OCI-LY7 (cell line): ENCODE measurements at regions not wholly inside any gene's neighbourhood (a gene's known extent, or its start where the extent isn't known, plus 50 kb on each side); places are given as distances from the start of the nearest gene placed in this dataset.

Experiments used
- BruUV-seq: library from RNA; stranded (reverse); fragments of 400-500 nt; replicated peaks from 2 replicates; lab custom pipeline; 2021; lab: Mats Ljungman, UMichigan
- CTCF ChIA-PET: fragments of 300-600 bp; sonication (Branson Sonifier 250); formaldehyde crosslinking; loops from one replicate; lab custom pipeline; 2022; ENCODE audit warnings: antibody characterized with exemption; ENCODE audit not compliant: unreplicated experiment; lab: Charles Lee
- POLR2A ChIA-PET: fragments of 300-600 bp; sonication (Branson Sonifier 250); formaldehyde crosslinking; loops from one replicate; lab custom pipeline; 2022; ENCODE audit warnings: antibody characterized with exemption; lab: Charles Lee
- DNase-seq: peaks from one replicate; pipeline ENCODE4 v3.0.0-alpha.2; 2015; ENCODE audit warnings: low spot score
- H2AFZ ChIP-seq: fragments of 200-600 bp; sonication (generic), shearing (Covaris generic); 2 replicates; pipeline ENCODE4 v1.6.1; 2014; ENCODE audit warnings: mild to moderate bottlenecking, antibody characterized with exemption, low read length, moderate library complexity
- H3K27ac ChIP-seq: fragments of 200-600 bp; sonication (generic); 2 replicates; pipeline ENCODE4 v1.5.1; 2014; ENCODE audit warnings: mixed run types, low read depth, mild to moderate bottlenecking, moderate library complexity, low read length, inconsistent platforms; ENCODE audit not compliant: poor library complexity, severe bottlenecking
- H3K36me3 ChIP-seq: fragments of 200-600 bp; sonication (generic); 2 replicates; pipeline ENCODE4 v1.6.1; 2014; ENCODE audit warnings: mild to moderate bottlenecking, antibody characterized with exemption, low read length, moderate library complexity, mixed read lengths; ENCODE audit not compliant: insufficient read depth
- H3K4me1 ChIP-seq: fragments of 200-600 bp; sonication (generic); 2 replicates; pipeline ENCODE4 v1.5.1; 2014; ENCODE audit warnings: mild to moderate bottlenecking, low read length; ENCODE audit not compliant: insufficient read depth, poor library complexity, severe bottlenecking
- H3K4me2 ChIP-seq: fragments of 200-600 bp; sonication (generic); 2 replicates; pipeline ENCODE4 v1.6.1; 2014; ENCODE audit warnings: mild to moderate bottlenecking, low read length
- H3K4me3 ChIP-seq: fragments of 200-600 bp; sonication (generic); 2 replicates; pipeline ENCODE4 v1.5.1; 2014; ENCODE audit warnings: mild to moderate bottlenecking, low read depth, low read length; ENCODE audit not compliant: poor library complexity, severe bottlenecking
- H3K79me2 ChIP-seq: fragments of 200-600 bp; sonication (generic); 2 replicates; pipeline ENCODE4 v1.6.1; 2016; ENCODE audit warnings: low read depth, mild to moderate bottlenecking, low read length, moderate library complexity, mixed read lengths; ENCODE audit not compliant: insufficient read depth
- H3K9me2 ChIP-seq: fragments of 200-600 bp; sonication (generic); 2 replicates; pipeline ENCODE4 v1.6.1; 2016; ENCODE audit warnings: mild to moderate bottlenecking, low read length, mixed read lengths; ENCODE audit not compliant: insufficient read depth
- H3K9me3 ChIP-seq: fragments of 200-600 bp; sonication (generic); 2 replicates; pipeline ENCODE4 v1.6.1; 2014; ENCODE audit warnings: mild to moderate bottlenecking, mixed run types, low read length, mixed read lengths
- H4K20me1 ChIP-seq: fragments of 200-600 bp; sonication (generic); 2 replicates; pipeline ENCODE4 v1.6.1; 2014; ENCODE audit warnings: mild to moderate bottlenecking, antibody characterized with exemption, low read length, moderate library complexity, mixed read lengths; ENCODE audit not compliant: insufficient read depth
- CTCF ChIP-seq: fragments of 200-600 bp; sonication (generic); conservative IDR thresholded peaks from 2 replicates; pipeline ENCODE4 v1.5.1; 2014; ENCODE audit warnings: mild to moderate bottlenecking, antibody characterized with exemption, low read length, moderate library complexity, mixed read lengths
- EZH2phosphoT487 ChIP-seq: fragments of 200-600 bp; sonication (generic); IDR thresholded peaks from 2 replicates; pipeline ENCODE4 v1.6.1; 2018; ENCODE audit warnings: low read depth, borderline replicate concordance, mild to moderate bottlenecking, mixed run types, antibody characterized with exemption, low read length, moderate library complexity, mixed read lengths
- intact Hi-C: fragments of 100-400 bp; cut with micrococcal nuclease; formaldehyde crosslinking; loops from one replicate; pipeline ENCODE4 v1.10.0; 2022; ENCODE audit not compliant: unreplicated experiment

DNA sequence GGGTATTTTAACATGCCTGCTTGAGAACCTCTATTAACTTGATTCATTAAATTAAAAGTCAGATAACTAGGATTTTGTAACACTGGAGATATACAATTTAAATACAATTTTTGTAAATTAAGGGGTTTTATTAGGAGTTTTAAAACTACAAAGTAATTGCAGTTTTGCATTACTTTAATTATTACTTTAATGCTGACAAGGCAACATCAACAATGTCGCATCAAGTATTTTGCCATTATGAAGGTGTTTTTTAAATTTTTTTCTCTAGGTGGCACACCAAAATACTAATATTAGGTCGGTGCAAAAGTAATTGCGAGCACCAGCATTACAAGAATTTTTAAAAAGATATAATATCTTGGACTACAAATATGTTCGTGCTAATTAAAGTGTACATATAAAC lies 513.4 kb downstream of the ANKRD7 start:
- ChIA-PET POLR2A (no interaction called here), CTCF (no interaction called here)
- H3K27ac ChIP-seq, result no peak overlapping the region
- intact Hi-C loops, result no loop called here
- H4K20me1 ChIP-seq, result no peaks in the 10 kb centered on the region
- no peaks in the 10 kb centered on the region for H3K36me3 ChIP-seq
- no peak for TF ChIP-seq CTCF
- no peak for TF ChIP-seq EZH2phosphoT487
- no TSS peak for BruUV-seq
- no peaks in the 10 kb centered on the region for H3K9me2 ChIP-seq
- H3K4me2 ChIP-seq, result no peak overlapping the region
- H3K4me3 ChIP-seq, result no peak overlapping the region
- H3K79me2 ChIP-seq, result no peaks in the 10 kb centered on the region
- H2AFZ ChIP-seq, result no peak overlapping the region
- DNase-seq, result no peak
- no peaks in the 10 kb centered on the region for H3K9me3 ChIP-seq
- no peaks in the 10 kb centered on the region for H3K4me1 ChIP-seq

- no peaks in the 10 kb centered on the region for H3K79me2 ChIP-seq
- no TSS peak for BruUV-seq
- no peaks in the 10 kb centered on the region for H4K20me1 ChIP-seq
- no peak overlapping the region for H3K4me2 ChIP-seq
- no peaks in the 10 kb centered on the region for H3K9me2 ChIP-seq
- H3K27ac ChIP-seq, result no peak overlapping the region
- ChIA-PET CTCF (no interaction called here), POLR2A (no interaction called here)
- H3K4me3 ChIP-seq, result no peak overlapping the region
- TF ChIP-seq CTCF (no peak), EZH2phosphoT487 (no peak)
- H3K36me3 ChIP-seq, result no peaks in the 10 kb centered on the region
- H3K4me1 ChIP-seq, result no peaks in the 10 kb centered on the region
- no peak overlapping the region for H2AFZ ChIP-seq
- H3K9me3 ChIP-seq, result no peaks in the 10 kb centered on the region
- intact Hi-C loops, result no loop called here
- no peak for DNase-seq
Measured at GRCh38 chr7:118745927-118746326, 521.4 kb downstream of the ANKRD7 start.

- Histone ChIP-seq H3K9me2 (no peaks in the 10 kb centered on the region), H3K27ac (no peak overlapping the region)
- no TSS peak for BruUV-seq
Measured at GRCh38 chr7:118747473-118747872, 523.0 kb downstream of the ANKRD7 start.

More at GRCh38 chr7:118747473-118747872, 523.0 kb downstream of the ANKRD7 start:
- Histone ChIP-seq H3K4me3 (no peak overlapping the region), H3K79me2 (no peaks in the 10 kb centered on the region), H3K36me3 (no peaks in the 10 kb centered on the region), H4K20me1 (no peaks in the 10 kb centered on the region), H3K9me3 (no peaks in the 10 kb centered on the region), H3K4me1 (no peaks in the 10 kb centered on the region), H3K4me2 (no peak overlapping the region), H2AFZ (no peak overlapping the region)
- no peak for TF ChIP-seq CTCF
- TF ChIP-seq EZH2phosphoT487, result no peak
- intact Hi-C loops, result no loop called here
- DNase-seq, result no peak
- ChIA-PET CTCF (no interaction called here), POLR2A (no interaction called here)
